Pancreas (tissue), 10 donors: ENCODE measurements at regions not wholly inside any gene's neighbourhood (a gene's known extent, or its start where the extent isn't known, plus 50 kb on each side); places are given as distances from the start of the nearest gene placed in this dataset.
A peak's percentile ranks its signal among the peaks of the same experiment; 100 is the strongest.

Source experiments
- ATAC-seq, 4 donors: fragments of 200-7000 bp; cut with Tn5 transposase; one replicate each; pipeline versions ENCODE4 v1.8.0 to v1.9.1; 2020; ENCODE audit warnings: mild to moderate bottlenecking in 4 of 4, moderate library complexity in 4 of 4
- DNase-seq, 6 donors: peaks; one replicate each; pipeline ENCODE4 v3.0.0-alpha.2; 2020
- FAIRE-seq: peaks from 2 replicates; lab custom pipeline; 2012; peaks lifted over from hg19 to GRCh38; lab: Jason Lieb, UNC
- H3K27ac ChIP-seq, 4 donors: fragments of 200-600 bp; sonication (generic); 1 replicate in 3 of 4; 2 replicates in 1 of 4; pipeline versions ENCODE4 v1.5.0 to v1.8.0; 2020
- H3K27me3 ChIP-seq, 4 donors: fragments of 200-600 bp; one replicate each; pipeline ENCODE4 v1.8.0; 2021
- H3K36me3 ChIP-seq, 3 donors: fragments of 200-600 bp; sonication (generic) in 1 of 3; one replicate each; pipeline versions ENCODE4 v1.5.0 to v1.8.0; 2020 to 2021
- H3K4me1 ChIP-seq, 3 donors: fragments of 200-600 bp; one replicate each; pipeline ENCODE4 v1.8.0; 2021
- H3K4me3 ChIP-seq, 4 donors: fragments of 200-600 bp; sonication (generic) in 2 of 4; one replicate each; pipeline versions ENCODE4 v1.5.0 to v1.8.0; 2020 to 2021
- H3K9me3 ChIP-seq, 4 donors: fragments of 200-600 bp; one replicate each; pipeline ENCODE4 v1.8.0; 2021
- CTCF ChIP-seq, 4 donors: fragments of 200-600 bp; sonication (generic) in 3 of 4; IDR thresholded peaks; one replicate each; pipeline versions ENCODE4 v1.5.0 to v1.8.0; 2021; ENCODE audit warnings: antibody characterized with exemption in 4 of 4
- WGBS, 2 donors: extraction: QIAGEN DNeasy Blood & Tissue Kit; methylation state at CpG; one replicate each; pipeline ENCODE4 v1.1.7; 2013; 5-methylcytosine and 5-hydroxymethylcytosine counted together
- intact Hi-C, 3 donors: fragments of 100-400 bp; cut with DNase I; formaldehyde crosslinking; loops; one replicate each; pipeline versions ENCODE4 v1.11.1 to v1.14.2; 2022
- donor health status: healthy with polysubstance abuse.
- donor health status: DM: no; HTN: no; CAD: no; lungs with moderate emphysema.
- donor health status: DM: no; HTN: no; CAD: no.
- donor health status: control.
- donor health status: control.
- donor health status: Bipolar disorder and iron deficiency.
- donor health status: DM: yes; HTN: yes; CAD: no.
- donor health status: DM: no; HTN: no; CAD: no.
- donor health status: DM: no; HTN: no; CAD: no.
- donor health status: DM: yes; HTN: yes; CAD: no.

- Histone ChIP-seq H3K27ac (no peak overlapping the region), H3K27me3 (no peaks in the 10 kb centered on the region), H3K4me3 (no peak overlapping the region), H3K9me3 (no peaks in the 10 kb centered on the region), H3K4me1 (no peaks in the 10 kb centered on the region), H3K36me3 (no peaks in the 10 kb centered on the region)
- ATAC-seq, result peak; percentile 56 to 83 (median 78)
- TF ChIP-seq CTCF (IDR thresholded peaks at IDR 0.05), result peak in 3 of 4 donors; percentile 16 to 59 (median 44)
- 18 to 19% methylated on average over 4 of the region's 4 CpGs for WGBS, 2 donors
- intact Hi-C loops, result no loop called here
- DNase-seq, result peak in 3 of 6 donors; percentile 5 to 30 (median 21)
- FAIRE-seq, result no peak
These were observed 388.2 kb upstream of the AGTR1 start for GRCh38 chr3:148309390-148310035.

- 78 to 80% methylated on average over 3 of the region's 3 CpGs for WGBS, 2 donors
- no peaks in the 10 kb centered on the region for H3K36me3 ChIP-seq
- ATAC-seq (no peak), FAIRE-seq (no peak), DNase-seq (no peak)
- H3K9me3 ChIP-seq, result no peaks in the 10 kb centered on the region
- no peak overlapping the region for H3K4me3 ChIP-seq
- TF ChIP-seq CTCF (IDR thresholded peaks at IDR 0.05), result no peak
- H3K27ac ChIP-seq, result no peak overlapping the region
- no peaks in the 10 kb centered on the region for H3K4me1 ChIP-seq
- intact Hi-C loops, result no loop called here
- H3K27me3 ChIP-seq, result peaks cover 0 to 2% (median 0%) of the 10 kb centered on the region in 4 donors
These were observed 381.9 kb upstream of the AGTR1 start for GRCh38 chr3:148315756-148316155.

- Histone ChIP-seq H3K4me3 (no peak overlapping the region), H3K36me3 (no peaks in the 10 kb centered on the region), H3K27ac (no peak overlapping the region), H3K27me3 (peaks cover 0 to 4% (median 0%) of the 10 kb centered on the region in 4 donors), H3K9me3 (no peaks in the 10 kb centered on the region), H3K4me1 (no peaks in the 10 kb centered on the region)
- DNase-seq (no peak), FAIRE-seq (no peak), ATAC-seq (no peak)
- WGBS, 2 donors, result 76 to 77% methylated on average over 3 of the region's 3 CpGs
- intact Hi-C loops, result no loop called here
- TF ChIP-seq CTCF (IDR thresholded peaks at IDR 0.05), result no peak
These were observed 379.5 kb upstream of the AGTR1 start for GRCh38 chr3:148318240-148318639.

GRCh38 chr3:148319161-148319915, 378.4 kb upstream of the AGTR1 start:
- Histone ChIP-seq H3K4me3 (no peak overlapping the region), H3K9me3 (no peaks in the 10 kb centered on the region), H3K36me3 (no peaks in the 10 kb centered on the region), H3K27me3 (peaks cover 0 to 4% (median 0%) of the 10 kb centered on the region in 4 donors), H3K4me1 (no peaks in the 10 kb centered on the region), H3K27ac (no peak overlapping the region)
- ATAC-seq (peak in 2 of 4 donors; percentile 54 to 80), FAIRE-seq (no peak), DNase-seq (no peak)
- intact Hi-C loops, result no loop called here
- WGBS, 2 donors, result 62 to 84% methylated on average over 7 of the region's 7 CpGs
- no peak for TF ChIP-seq CTCF (IDR thresholded peaks at IDR 0.05)

GRCh38 chr3:148319960-148320359, 377.7 kb upstream of the AGTR1 start:
- no peak overlapping the region for H3K4me3 ChIP-seq
- TF ChIP-seq CTCF (IDR thresholded peaks at IDR 0.05), result no peak
- H3K27ac ChIP-seq, result no peak overlapping the region
- H3K4me1 ChIP-seq, result no peaks in the 10 kb centered on the region
- FAIRE-seq (no peak), DNase-seq (no peak), ATAC-seq (no peak)
- H3K9me3 ChIP-seq, result no peaks in the 10 kb centered on the region
- intact Hi-C loops, result no loop called here
- H3K27me3 ChIP-seq, result peaks cover 0 to 4% (median 0%) of the 10 kb centered on the region in 4 donors
- H3K36me3 ChIP-seq, result no peaks in the 10 kb centered on the region
- WGBS, 2 donors, result 61 to 84% methylated on average over 2 of the region's 2 CpGs
